GM13976 (cell line): ENCODE measurements at regions not wholly inside any gene's neighbourhood (a gene's known extent, or its start where the extent isn't known, plus 50 kb on each side); places are given as distances from the start of the nearest gene placed in this dataset.

Experiments used
- DNase-seq: peaks from one replicate; pipeline ENCODE4 v3.0.0; 2012; ENCODE audit warnings: low spot score
- in situ Hi-C: fragments of 300-500 bp; cut with MboI; formaldehyde crosslinking; loops from one replicate; pipeline ENCODE4 v1.12.0; 2022; ENCODE audit warnings: low sequenced_read_pairs, mixed read lengths, inconsistent platforms; ENCODE audit not compliant: unreplicated experiment
- TF ChIP-seq, protein P1 (sequence below): IDR thresholded peaks from 2 replicates; pipeline ENCODE4 v1.5.1; 2012; ENCODE audit warnings: borderline replicate concordance, mild to moderate bottlenecking; ENCODE audit not compliant: insufficient read depth; ENCODE audit errors: extremely low read depth, missing control alignments, control extremely low read depth

DNA sequence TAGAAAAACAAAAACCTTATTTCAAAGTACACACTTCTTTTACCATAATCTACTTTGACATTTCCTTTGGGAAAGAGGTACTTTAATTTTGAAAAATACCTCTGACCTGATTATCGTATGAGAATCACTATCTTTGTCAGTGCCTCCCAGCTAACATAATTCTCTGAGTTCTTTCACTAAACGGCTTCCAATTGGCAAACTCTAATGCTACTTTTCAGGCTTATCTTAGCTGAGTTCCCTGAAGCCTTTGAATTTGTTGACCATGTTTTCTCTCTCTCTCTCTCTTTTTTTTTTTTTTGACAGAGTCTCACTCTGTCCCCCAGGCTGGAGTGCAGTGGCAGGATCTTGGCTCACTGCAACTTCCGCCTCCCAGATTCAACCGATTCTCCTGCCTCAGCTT, 312.8 kb downstream of the ZPLD1 start:
- in situ Hi-C loops: no loop called here
- TF ChIP-seq, protein P1, sequence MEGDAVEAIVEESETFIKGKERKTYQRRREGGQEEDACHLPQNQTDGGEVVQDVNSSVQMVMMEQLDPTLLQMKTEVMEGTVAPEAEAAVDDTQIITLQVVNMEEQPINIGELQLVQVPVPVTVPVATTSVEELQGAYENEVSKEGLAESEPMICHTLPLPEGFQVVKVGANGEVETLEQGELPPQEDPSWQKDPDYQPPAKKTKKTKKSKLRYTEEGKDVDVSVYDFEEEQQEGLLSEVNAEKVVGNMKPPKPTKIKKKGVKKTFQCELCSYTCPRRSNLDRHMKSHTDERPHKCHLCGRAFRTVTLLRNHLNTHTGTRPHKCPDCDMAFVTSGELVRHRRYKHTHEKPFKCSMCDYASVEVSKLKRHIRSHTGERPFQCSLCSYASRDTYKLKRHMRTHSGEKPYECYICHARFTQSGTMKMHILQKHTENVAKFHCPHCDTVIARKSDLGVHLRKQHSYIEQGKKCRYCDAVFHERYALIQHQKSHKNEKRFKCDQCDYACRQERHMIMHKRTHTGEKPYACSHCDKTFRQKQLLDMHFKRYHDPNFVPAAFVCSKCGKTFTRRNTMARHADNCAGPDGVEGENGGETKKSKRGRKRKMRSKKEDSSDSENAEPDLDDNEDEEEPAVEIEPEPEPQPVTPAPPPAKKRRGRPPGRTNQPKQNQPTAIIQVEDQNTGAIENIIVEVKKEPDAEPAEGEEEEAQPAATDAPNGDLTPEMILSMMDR: no peak
- no peak for DNase-seq

DNA sequence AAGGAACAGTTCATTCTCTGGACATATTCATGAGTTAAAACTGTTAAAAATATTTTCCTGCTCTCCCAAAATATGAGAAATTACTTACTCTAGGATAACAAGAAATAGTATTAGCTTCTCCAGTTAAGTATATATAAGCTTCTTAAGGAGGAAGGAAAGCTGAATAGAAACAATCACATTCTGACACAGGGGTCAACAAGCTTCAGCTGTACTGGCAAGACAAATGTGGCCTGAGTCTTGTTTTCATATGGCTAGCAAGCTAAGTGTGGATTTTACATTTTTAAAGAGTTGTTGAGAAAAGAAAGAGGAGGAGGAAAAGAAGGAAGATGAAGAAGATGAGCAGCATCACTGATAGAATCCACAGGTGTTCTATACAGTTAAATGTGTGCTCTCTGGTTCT, 313.8 kb downstream of the ZPLD1 start:
- in situ Hi-C loops: no loop called here
- TF ChIP-seq, protein P1: no peak

DNA sequence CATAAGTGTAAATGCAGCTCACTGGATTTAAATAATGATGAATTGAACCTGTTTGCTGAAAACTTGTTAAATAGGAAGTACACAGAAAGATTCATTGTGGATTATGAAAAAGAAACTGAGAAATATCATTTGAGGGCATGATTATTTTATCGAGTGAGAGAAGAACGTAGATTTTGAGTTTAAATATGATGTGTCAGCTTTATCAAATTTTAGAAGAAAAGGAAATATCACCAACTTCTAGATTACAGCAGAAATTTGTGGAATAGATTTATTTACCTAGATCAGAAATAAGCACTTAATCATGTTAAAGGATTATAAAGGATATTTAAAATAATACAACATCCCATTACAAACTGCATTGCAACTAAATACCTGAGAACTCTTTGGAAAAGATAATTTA, 315.5 kb downstream of the ZPLD1 start:
- TF ChIP-seq, protein P1: no peak
- DNase-seq: no peak
- in situ Hi-C loops: no loop called here

More for the DNA sequence above, 313.8 kb downstream of the ZPLD1 start:
- no peak for DNase-seq

DNA sequence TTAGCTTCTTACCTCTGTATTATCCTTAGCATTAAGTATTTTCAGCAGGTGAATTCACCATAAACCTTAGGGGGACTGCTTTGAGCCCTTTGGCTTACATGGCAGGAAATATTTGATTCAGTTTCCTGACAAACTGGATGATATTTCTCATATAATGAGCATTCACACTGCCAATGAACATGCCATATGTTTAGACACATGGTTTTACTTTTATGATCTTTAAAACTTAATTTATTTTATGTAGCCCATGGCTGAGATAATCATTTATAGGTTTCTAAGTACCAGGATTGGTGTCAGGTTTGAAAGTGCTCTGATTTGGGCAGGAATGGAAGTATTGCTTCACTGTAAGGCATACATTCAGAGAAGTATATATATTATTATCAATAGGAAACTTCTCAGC, 319.1 kb downstream of the ZPLD1 start:
- TF ChIP-seq, protein P1: no peak
- no peak for DNase-seq
- in situ Hi-C loops: no loop called here

DNA sequence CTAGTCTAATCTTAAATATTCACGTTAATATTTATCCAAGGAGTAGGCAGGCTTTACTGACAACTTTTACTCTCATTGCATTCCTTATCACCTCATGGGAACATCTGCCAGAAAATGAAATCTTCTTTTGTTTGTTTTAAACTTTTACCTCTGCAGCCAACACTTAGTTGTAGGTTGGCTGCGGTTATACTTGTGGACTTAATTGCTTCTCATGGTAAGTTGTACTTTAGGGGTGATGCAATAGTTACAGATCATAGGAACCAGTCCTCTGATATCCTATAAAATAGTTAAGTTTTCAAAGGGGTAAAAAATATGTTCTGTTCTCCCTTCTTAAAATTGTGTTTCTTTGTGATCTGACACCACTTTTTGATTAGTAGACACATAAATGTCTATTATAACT, 321.9 kb downstream of the ZPLD1 start:
- DNase-seq: no peak
- TF ChIP-seq, protein P1: no peak
- in situ Hi-C loops: no loop called here

DNA sequence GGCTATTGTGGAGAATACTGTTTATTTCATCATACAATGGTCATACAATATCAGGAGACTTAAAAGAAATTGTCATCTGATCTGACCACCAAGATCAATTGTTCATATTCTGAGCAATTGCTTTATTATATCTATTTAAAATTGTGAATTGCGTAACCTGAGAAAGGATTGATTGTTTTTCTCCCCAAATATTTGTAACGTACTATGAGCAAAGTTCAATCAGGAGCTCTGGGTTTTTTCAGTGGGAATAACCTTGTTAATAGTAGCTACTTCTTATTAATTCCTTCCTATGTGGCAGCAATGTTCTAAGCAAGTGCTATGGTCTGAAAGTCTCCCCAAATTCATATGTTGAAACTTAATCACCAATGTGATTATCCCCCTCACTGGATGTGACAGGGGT, 323.1 kb downstream of the ZPLD1 start:
- DNase-seq: no peak
- TF ChIP-seq, protein P1: no peak
- in situ Hi-C loops: no loop called here

DNA sequence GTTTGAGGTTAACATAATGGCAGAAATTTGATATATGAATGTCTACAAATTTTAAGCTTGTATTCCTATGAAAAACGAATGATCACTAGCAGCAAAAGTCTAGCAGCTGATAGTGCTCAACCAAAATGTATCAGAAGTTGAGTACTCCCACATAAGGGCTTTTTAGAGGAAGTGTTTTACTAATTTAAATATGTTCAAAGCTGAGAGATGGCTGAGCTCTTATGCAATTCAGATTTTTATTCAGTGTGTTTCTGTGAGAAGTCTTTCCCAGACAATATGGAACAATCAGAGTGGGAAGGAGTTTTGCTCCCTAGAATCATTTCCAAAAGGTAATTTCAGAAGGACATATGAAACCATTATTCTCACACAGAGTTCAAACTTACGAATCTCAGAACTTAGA, 327.0 kb downstream of the ZPLD1 start:
- in situ Hi-C loops: no loop called here
- TF ChIP-seq, protein P1: no peak
- no peak for DNase-seq
